ENCODE measurements at regions not wholly inside any gene's neighbourhood (a gene's known extent, or its start where the extent isn't known, plus 50 kb on each side); places are given as distances from the start of the nearest gene placed in this dataset.
"Not testable (repeated sequence)": the region's sequence is repeated elsewhere in the genome, so short reads cannot be mapped to it uniquely, and the experiment has no call there.

GRCh38 chr9:96107436-96107835 is 194.5 kb downstream of the HSD17B3 start:
- Histone ChIP-seq H3K36me3 (replicated peaks; ENCODE audit: control insufficient read depth, insufficient read depth, low read length) (no peaks in the 10 kb centered on the region), H3K27me3 (ENCODE audit: control insufficient read depth, insufficient read depth, low read length) (peaks cover 4% of the 10 kb centered on the region), H3K4me3 (ENCODE audit: insufficient read depth, low read depth, low read length) (no peak overlapping the region)
- DNase-seq = no peak

GRCh38 chr9:96100385-96101300 is 201.3 kb downstream of the HSD17B3 start:
- Histone ChIP-seq H3K36me3 (replicated peaks; ENCODE audit: control insufficient read depth, insufficient read depth, low read length) (no peaks in the 10 kb centered on the region), H3K4me3 (ENCODE audit: insufficient read depth, low read depth, low read length) (no peak overlapping the region), H3K27me3 (ENCODE audit: control insufficient read depth, insufficient read depth, low read length) (no peaks in the 10 kb centered on the region)
- DNase-seq = no peak

- DNase-seq; H3K36me3 ChIP-seq (replicated peaks; ENCODE audit: control insufficient read depth, insufficient read depth, low read length); H3K4me3 ChIP-seq (ENCODE audit: insufficient read depth, low read depth, low read length); H3K27me3 ChIP-seq (ENCODE audit: control insufficient read depth, insufficient read depth, low read length): not testable (repeated sequence)
Observed at GRCh38 chr9:96090630-96091029, 211.3 kb downstream of the HSD17B3 start.

- DNase-seq = no peak
- H3K27me3 ChIP-seq (ENCODE audit: control insufficient read depth, insufficient read depth, low read length) = no peaks in the 10 kb centered on the region; the same call in 1 of the 2 replicates
- no peak overlapping the region for H3K4me3 ChIP-seq (ENCODE audit: insufficient read depth, low read depth, low read length)
- H3K36me3 ChIP-seq (replicated peaks; ENCODE audit: control insufficient read depth, insufficient read depth, low read length) = no peaks in the 10 kb centered on the region
Observed at GRCh38 chr9:96089452-96090085, 212.4 kb downstream of the HSD17B3 start.

- no peaks in the 10 kb centered on the region for H3K36me3 ChIP-seq (replicated peaks; ENCODE audit: control insufficient read depth, insufficient read depth, low read length)
- DNase-seq = no peak
Observed at GRCh38 chr9:96088510-96088909, 213.0 kb downstream of the ERCC6L2 start.

GRCh38 chr9:96087669-96088299 is 212.3 kb downstream of the ERCC6L2 start:
- Histone ChIP-seq H3K4me3 (ENCODE audit: insufficient read depth, low read depth, low read length) (no peak overlapping the region), H3K27me3 (ENCODE audit: control insufficient read depth, insufficient read depth, low read length) (no peaks in the 10 kb centered on the region; the same call in 1 of the 2 replicates), H3K36me3 (replicated peaks; ENCODE audit: control insufficient read depth, insufficient read depth, low read length) (no peaks in the 10 kb centered on the region)
- peak; percentile 82 for DNase-seq

More at GRCh38 chr9:96088510-96088909, 213.0 kb downstream of the ERCC6L2 start:
- no peaks in the 10 kb centered on the region; the same call in 1 of the 2 replicates for H3K27me3 ChIP-seq (ENCODE audit: control insufficient read depth, insufficient read depth, low read length)
- no peak overlapping the region for H3K4me3 ChIP-seq (ENCODE audit: insufficient read depth, low read depth, low read length)

- no peaks in the 10 kb centered on the region; the same call in 1 of the 2 replicates for H3K27me3 ChIP-seq (ENCODE audit: control insufficient read depth, insufficient read depth, low read length)
- H3K4me3 ChIP-seq (ENCODE audit: insufficient read depth, low read depth, low read length) = no peak overlapping the region
- DNase-seq = no peak
- H3K36me3 ChIP-seq (replicated peaks; ENCODE audit: control insufficient read depth, insufficient read depth, low read length) = no peaks in the 10 kb centered on the region
Observed at GRCh38 chr9:96086936-96087571, 211.6 kb downstream of the ERCC6L2 start.

GRCh38 chr9:96085491-96086143 is 210.1 kb downstream of the ERCC6L2 start:
- H3K27me3 ChIP-seq (ENCODE audit: control insufficient read depth, insufficient read depth, low read length) = no peaks in the 10 kb centered on the region; the same call in 1 of the 2 replicates
- H3K4me3 ChIP-seq (ENCODE audit: insufficient read depth, low read depth, low read length) = no peak overlapping the region
- no peak for DNase-seq
- H3K36me3 ChIP-seq (replicated peaks; ENCODE audit: control insufficient read depth, insufficient read depth, low read length) = no peaks in the 10 kb centered on the region

- no peaks in the 10 kb centered on the region for H3K36me3 ChIP-seq (replicated peaks; ENCODE audit: control insufficient read depth, insufficient read depth, low read length)
- H3K27me3 ChIP-seq (ENCODE audit: control insufficient read depth, insufficient read depth, low read length) = no peaks in the 10 kb centered on the region; the same call in 1 of the 2 replicates
- no peak for DNase-seq
- H3K4me3 ChIP-seq (ENCODE audit: insufficient read depth, low read depth, low read length) = no peak overlapping the region
Observed at GRCh38 chr9:96084331-96084734, 208.8 kb downstream of the ERCC6L2 start.

GRCh38 chr9:96082516-96083232 is 207.2 kb downstream of the ERCC6L2 start:
- no peaks in the 10 kb centered on the region; the same call in 1 of the 2 replicates for H3K27me3 ChIP-seq (ENCODE audit: control insufficient read depth, insufficient read depth, low read length)
- H3K4me3 ChIP-seq (ENCODE audit: insufficient read depth, low read depth, low read length) = no peak overlapping the region
- no peak for DNase-seq
- no peaks in the 10 kb centered on the region for H3K36me3 ChIP-seq (replicated peaks; ENCODE audit: control insufficient read depth, insufficient read depth, low read length)

- H3K36me3 ChIP-seq (replicated peaks; ENCODE audit: control insufficient read depth, insufficient read depth, low read length) = no peaks in the 10 kb centered on the region
- no peak for DNase-seq
- no peaks in the 10 kb centered on the region for H3K27me3 ChIP-seq (ENCODE audit: control insufficient read depth, insufficient read depth, low read length)
- no peak overlapping the region for H3K4me3 ChIP-seq (ENCODE audit: insufficient read depth, low read depth, low read length)
Observed at GRCh38 chr9:96080364-96080763, 204.9 kb downstream of the ERCC6L2 start.

GRCh38 chr9:96079779-96080178 is 204.3 kb downstream of the ERCC6L2 start:
- Histone ChIP-seq H3K36me3 (replicated peaks; ENCODE audit: control insufficient read depth, insufficient read depth, low read length) (no peaks in the 10 kb centered on the region), H3K4me3 (ENCODE audit: insufficient read depth, low read depth, low read length) (no peak overlapping the region), H3K27me3 (ENCODE audit: control insufficient read depth, insufficient read depth, low read length) (no peaks in the 10 kb centered on the region)
- no peak for DNase-seq

- H3K27me3 ChIP-seq (ENCODE audit: control insufficient read depth, insufficient read depth, low read length) = no peaks in the 10 kb centered on the region
- no peak overlapping the region for H3K4me3 ChIP-seq (ENCODE audit: insufficient read depth, low read depth, low read length)
- H3K36me3 ChIP-seq (replicated peaks; ENCODE audit: control insufficient read depth, insufficient read depth, low read length) = no peaks in the 10 kb centered on the region
- peak; percentile 52 for DNase-seq
Observed at GRCh38 chr9:96078897-96079490, 203.5 kb downstream of the ERCC6L2 start.
